ENCODE measurements at regions not wholly inside any gene's neighbourhood (a gene's known extent, or its start where the extent isn't known, plus 50 kb on each side); places are given as distances from the start of the nearest gene placed in this dataset.
"Not testable (repeated sequence)": the region's sequence is repeated elsewhere in the genome, so short reads cannot be mapped to it uniquely, and the experiment has no call there.

DNA sequence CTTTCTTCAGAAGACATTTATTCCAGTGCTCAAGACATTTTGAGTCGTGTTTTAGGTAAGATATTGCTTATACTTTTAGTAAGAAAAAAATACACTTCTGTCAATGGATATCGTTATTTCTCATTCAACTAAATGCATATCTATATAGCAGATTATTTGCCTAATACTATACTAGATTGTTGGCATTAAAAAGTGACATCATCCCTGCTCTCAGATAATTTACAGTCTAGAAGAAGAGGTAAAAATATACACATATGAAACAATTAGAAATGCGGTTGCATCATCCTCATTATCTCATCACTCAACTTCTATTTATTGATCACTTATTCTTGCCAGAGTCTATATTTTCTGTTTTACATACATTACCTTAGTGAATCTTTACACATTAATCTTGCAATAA lies 367.7 kb downstream of the ADGRL2 start:
- DNase-seq: no peak

DNA sequence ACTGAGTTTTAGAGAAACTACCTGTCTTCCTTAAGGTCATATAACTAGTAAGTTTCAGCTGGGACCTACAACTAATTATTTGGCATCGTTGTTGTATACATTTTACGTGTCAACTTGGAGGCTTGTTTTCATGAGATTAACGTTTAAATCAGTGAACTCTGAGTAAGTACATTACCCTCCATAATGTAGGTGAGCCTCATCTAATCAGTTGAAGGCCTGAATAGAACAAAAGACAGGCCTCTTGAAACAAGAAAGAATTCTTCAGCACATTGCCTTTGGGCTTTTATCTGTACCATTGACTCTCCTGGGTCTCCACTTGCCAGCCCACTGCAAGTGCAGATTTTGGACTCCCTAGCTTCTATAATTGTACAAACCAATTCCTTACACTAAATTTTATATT lies 364.6 kb downstream of the ADGRL2 start:
- DNase-seq: no peak

DNA sequence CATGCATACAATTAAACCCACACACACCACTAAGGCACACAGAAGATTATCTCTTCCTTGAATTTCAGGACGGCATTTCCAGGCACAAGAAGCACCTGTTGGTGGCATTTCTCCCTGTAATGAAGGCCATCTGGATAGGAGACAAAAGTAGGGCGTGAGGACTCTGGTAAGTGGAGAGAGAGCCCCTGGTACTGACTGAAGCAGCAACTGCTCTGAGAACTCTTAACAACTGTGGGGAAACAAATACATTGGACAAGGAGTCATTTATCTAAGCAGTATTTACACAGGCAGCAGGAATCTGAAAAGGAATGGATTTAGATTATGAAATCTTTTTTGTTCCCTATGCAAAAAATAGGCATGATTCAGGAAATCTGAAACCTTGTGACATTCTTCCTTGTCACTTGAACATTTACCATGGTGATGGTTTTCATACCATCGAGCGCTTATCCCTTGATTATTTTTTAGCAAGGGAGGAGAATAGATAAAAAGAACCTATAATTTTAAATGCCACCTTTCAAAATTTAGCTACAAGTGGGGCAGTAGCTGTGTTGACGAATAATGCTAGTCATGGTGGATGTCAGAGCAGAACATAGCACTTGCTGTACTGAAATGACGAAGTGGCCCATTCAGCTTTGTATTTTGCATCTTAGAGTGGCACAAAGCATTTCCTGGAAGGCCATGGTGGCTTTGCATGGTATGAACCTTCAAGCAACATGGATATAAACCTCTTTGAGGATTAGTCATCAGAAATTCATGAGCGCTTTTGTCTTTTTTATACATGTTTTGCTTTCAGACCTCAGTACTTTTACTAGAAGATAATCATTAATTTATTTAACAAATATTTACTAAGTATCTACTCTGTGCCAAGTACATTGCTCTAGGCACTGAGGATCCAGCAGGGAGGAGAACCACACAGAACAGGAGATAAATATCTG lies 362.0 kb downstream of the ADGRL2 start:
- no peak for DNase-seq

DNA sequence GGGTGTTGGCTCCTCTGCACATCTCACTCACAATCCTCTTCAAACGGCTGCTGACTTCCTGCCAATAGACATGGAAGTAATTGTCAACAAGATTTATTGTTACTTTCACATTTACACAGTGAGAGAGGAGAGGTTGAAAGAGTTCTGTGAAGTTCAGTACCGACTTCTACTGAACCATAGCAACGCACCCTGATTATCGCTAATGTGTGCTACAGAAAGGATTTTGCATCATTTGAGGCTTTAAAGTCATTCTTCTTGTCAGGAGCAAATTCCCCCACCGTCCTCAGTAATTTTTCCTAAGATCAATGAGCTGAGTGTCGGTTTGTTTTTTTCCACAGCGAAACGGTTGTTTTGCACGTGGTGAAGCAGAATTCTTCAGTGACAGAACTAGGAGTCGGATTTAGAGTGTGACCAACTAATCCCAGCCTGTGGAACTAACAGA lies 361.0 kb downstream of the ADGRL2 start:
- no peak for DNase-seq

DNA sequence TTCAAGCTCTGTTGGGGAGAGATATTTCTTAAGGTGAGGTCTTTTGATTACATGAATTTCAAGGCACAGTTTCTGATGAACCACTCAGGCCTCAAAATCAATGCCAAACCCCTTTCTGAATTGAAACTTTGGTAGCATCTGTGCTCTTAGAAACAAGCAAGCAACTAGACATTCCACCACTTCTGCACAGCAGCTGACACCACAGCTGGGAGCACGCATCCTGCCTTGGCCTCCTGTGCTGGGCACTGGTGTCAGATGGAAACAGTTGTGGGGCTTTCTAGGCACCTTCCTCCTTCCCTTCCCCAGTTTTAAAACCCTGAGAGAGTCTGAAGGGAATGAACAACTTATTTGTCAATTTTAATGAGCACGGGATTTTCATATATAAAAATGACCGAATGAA lies 360.2 kb downstream of the ADGRL2 start:
- no peak for DNase-seq

DNA sequence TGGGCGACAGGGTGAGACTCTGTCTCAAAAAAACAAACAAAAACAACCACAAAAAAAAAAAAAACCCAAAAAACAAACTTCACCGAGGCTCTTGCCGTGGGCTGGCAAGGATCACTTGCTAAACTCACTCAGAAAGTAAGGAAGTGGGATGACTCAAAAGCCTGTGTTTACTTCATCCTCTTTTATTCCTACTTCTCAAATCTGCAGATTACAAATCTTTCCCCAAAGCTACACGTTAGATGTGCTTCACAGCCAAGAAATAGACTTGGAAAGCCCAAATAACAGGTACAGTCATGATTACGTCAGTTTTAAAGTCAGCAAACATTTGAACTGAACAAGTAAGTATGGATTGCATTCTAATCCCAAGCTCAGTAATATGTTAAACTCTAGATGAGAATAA lies 359.3 kb downstream of the ADGRL2 start:
- no peak for DNase-seq

DNA sequence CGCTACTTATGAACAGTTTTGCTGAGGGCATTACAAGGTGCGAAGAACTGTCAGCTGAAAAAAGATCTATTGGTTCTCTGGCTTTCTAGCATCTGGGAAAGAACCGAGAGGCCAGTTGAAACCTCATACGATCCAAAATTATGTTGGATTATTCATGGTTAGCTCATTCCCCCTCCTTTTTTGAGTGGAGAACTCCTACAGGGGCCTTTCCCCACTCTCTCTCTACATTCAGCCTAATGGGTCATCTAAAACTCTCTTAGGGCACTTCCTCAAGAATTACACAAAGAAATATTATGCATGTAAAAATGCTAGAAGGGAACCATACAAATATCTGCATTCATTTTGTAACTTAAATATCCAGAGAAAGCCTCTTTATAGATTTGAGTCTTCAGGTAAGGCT lies 358.2 kb downstream of the ADGRL2 start:
- DNase-seq: no peak

DNA sequence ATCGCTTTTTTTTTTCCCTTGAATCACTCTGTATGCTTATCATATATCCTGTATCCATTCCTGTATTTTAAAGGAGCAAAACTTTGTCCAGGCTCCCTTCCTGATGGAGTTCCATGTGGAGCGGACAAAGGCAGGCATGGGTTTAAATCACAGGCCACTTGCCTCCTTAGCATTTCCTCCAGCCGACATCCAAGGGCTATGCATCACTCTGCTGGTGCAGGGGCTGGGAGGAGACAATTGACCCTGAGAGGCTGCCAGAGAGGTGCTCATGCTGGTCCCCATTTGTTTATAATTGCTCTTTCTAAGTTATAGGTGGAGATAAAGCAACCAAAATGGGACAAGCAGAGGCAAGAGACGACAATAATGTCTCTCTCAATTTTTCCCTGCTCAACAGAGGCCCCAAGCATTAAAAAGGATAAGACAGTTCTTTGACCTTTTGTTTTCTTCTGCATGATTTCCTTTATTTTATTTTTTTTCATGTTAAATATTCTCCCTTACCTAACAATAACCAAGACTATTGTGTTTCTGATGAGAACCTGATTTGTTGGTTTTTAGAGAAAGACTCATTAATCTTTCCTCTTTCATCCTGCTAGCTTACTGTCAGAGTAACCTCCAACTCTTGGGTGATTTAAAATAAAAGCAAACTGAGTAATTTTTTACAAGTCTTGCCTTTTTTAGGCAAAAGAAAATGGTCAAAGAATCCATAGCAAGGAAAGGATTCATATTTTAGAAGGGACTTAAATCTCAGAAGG lies 353.7 kb downstream of the ADGRL2 start:
- no peak for DNase-seq

DNA sequence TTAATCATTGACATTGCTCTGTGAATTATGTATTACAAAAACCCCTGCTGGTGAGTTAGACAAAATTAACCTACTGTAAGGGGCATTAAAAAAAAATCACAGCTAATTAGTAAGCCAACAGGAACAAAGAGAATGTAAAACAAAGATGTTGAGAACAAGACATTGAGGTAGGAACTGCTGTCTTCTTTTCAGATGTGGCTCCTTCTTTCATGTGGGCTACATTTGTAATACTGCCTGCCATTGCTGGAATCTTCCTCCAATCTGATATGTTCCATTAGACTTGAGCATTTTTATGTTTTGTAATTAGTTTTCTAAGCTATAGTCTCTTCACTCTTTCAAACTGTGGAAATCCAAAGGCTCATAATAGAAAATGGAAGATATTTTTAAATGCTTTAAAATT lies 353.0 kb downstream of the ADGRL2 start:
- no peak for DNase-seq

DNA sequence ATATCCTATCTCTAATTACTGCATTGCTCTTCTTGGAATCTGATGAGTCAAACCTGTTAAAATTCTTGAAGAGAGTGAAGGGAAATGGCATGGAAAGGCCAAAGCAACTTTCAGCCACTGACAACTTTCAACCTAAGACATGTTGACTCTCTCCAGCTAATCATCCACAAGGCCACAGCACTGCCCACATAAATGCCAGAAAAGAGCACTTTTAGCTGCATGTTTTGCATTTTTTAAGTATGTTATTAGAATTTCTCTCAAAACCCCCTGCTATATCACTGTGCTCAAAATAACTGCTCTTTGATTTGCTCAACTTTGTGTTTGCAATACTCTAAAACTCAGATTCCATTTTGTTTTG lies 352.5 kb downstream of the ADGRL2 start:
- no peak for DNase-seq

DNA sequence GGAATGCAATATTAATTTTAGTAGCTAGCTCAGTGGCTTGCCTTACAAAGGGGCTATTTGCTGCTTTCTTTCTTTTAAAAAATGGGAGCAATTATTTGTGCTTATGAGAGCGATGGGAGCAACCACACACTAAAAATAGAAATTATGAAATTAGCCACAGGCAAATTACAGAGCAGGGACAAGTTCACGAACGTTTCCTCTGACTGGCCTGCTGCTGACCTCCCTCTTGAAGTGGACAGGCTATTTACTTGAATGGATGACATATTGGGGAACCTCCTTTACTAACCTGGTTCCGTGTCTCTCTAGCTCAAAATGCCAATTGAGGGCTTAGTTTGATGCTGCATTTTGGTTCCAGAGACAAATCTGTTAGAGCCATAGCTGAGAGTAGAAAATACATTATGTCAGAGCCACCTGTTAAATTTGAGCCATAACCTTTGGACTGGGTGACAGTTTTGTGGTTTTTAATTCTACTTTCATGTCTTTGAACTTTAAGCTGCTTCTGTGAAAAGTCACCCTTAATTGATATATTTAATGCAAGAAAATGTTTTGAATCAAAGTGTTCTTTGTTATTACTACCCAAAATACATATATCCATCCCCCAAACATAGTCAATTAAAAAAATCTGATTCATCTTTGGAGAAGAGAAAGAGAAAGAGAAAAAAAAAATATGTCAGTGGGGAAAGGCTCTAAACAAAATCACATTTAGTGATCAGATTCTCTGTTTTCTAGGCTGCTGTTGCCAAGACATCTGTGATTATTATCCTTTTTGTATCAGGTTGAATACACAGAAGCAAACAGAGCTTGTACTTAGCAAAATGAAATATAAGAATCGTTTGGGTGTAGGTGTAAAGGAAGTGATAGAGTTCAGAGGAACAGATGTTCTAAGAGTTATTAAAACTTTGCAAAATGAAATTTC lies 351.9 kb downstream of the ADGRL2 start:
- DNase-seq: no peak

DNA sequence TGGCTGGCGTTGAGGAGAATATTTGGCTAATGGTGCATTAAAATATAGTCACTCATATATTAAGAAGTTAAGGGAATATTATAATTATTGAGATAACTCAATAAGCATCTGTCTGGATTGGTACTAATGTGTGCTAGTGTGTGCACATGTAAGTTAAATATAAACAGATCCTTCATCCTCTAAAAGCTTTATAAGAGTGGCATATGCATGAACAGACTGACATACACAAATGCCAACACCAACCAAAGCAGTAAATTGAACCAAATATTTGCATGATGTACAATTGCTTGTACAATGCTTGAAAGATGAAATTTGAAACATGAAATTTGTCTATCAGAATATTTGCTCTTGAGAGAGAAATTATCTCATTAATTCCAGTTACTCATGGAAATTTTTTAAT lies 344.9 kb downstream of the ADGRL2 start:
- DNase-seq: no peak

DNA sequence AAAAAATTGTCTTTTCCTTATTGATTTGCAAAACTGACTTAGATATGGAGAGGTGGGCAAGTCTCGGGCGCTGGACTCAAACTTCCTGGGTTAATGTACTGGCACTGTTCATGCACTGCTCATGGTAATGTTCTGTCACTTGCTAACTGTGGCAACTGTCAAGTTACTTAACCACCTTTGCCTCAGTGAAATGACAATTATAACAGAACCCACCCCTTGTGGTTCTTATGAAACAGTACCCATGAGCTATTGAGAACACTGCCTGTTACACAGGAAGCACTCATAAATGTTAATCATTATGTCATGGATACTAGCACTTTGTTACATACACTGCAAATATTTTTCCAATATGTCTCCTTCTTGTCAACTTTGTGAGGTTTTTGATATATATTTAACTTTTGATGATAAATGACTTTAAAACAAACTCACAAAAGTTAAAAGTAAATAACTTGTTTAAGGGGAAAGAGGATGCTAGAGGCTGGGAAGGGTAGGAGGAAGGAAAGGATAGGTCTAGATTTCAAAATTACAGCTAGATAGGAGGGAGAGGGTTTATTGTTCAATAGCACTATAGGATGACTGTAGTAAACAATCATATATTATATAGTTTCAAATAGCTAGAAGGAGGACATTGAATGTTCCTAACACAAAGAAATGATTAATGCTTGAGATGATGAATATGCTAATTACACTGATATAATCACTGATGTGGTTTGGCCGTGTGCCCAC lies 342.5 kb downstream of the ADGRL2 start:
- DNase-seq: no peak

DNA sequence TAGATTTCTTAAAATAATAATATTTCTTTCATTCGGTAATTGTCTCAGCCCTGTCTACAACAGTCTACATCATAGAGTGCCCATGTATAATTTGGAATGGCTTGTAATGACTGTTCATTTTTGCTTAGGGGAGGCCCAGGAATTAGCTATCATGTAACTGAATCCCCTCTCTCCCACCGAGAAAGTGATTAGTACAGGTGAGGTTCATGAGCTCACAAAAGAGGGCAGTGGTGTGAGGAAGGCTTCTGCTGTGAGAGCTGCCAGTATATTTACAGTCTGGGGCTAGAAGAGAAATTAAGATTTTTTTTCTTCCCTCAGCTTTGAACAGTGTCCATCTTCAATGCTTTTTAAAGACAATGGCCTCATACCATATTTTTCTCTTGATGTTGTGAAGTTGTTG lies 340.7 kb downstream of the ADGRL2 start:
- no peak for DNase-seq

DNA sequence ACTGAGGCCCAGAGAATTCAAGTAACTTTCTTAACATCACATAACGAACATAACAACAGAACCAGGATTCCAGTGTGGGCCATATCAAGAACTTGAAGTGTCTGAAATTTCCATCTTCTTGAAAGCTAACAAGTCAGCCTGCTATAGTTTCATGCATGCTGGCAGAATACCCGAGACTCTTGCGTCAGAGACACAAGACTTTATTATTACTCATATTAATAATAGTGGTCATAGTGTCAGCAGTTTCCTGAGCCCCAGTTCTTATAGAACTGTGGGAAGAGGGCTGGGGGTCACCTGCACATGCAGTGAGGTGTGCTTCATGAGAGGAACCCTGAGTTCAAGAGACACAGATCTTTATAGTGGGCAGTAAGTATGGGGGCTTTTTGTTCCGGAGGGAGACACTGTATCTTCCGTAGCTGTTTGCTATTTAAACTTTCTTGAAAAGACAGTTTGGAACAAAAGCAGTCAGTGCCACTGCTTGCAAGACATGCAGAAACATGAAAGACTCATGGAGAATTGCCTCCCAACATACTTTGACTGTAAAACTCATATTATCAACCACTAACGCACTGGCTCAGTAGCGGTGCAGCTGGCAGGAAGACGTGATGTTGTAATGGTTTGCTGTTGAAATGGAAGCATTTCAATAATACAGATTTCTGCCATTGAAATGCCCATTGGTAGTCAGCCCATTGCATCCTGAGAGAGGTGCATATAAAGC lies 339.2 kb downstream of the ADGRL2 start:
- no peak for DNase-seq

DNA sequence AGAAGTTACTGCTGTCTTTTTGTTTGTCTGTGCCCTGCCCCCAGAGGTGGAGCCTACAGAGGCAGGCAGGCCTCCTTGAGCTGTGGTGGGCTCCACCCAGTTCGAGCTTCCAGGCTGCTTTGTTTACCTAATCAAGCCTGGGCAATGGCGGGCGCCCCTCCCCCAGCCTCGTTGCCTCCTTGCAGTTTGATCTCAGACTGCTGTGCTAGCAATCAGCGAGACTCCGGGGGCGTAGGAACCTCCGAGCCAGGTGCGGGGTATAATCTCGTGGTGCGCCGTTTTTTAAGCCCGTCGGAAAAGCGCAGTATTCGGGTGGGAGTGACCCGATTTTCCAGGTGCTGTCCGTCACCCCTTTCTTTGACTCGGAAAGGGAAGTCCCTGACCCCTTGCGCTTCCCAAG lies 335.6 kb downstream of the ADGRL2 start:
- DNase-seq: not testable (repeated sequence)

DNA sequence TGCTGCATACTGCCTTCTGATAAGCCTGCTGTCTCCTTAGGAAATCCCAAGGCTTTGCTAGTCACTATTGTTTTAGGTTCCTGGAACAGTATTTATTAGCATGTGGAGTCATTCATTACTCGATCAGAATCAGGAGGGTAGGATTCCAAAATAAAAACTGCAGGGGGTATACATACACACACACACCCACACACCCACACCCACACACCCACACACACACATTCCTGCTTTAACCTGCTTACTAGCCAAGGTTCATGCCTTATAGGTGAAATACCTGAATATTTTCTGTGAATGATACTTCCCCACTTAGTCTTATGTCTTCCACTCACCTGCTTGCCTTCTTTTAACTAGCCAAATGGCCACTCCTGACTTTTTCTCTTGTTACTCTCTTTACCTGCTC lies 325.1 kb downstream of the ADGRL2 start:
- no peak for DNase-seq

DNA sequence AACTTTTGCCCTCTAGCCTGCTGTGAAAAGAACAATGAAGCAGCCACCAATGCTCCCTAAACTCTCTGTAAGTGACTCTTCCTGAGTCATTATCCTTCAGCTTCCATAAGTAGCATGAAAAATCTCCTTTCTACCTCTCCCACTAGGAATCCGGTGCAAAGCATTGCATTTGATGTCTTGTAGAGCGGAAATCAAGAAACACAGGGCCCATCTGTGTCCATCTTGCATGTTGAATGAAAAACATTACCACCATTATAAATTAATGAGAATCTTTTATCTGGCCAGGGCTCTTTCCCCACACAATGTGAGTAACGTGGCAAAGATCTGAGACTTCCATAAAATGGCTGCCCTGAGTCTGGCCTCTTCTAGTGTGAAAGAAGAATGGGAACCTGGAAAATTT lies 324.4 kb downstream of the ADGRL2 start:
- no peak for DNase-seq

DNA sequence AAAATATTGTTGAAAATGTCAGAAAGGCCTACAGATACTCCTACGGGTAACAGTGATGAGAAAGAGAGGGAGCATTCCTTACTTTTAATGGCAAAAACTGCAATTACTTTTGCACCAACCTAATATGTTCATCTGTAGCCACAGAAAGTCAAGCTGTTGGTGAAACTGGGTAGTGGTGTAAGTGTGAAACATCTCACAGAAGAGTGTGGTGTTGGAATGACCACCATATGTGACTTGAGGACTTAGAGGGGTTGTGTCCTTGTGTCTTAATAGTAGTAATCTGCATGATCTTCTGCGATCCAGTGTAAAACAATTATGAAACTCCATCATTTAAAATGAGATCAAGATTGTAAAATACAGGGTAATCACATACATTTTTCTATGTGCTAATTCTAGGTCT lies 320.7 kb downstream of the ADGRL2 start:
- no peak for DNase-seq

DNA sequence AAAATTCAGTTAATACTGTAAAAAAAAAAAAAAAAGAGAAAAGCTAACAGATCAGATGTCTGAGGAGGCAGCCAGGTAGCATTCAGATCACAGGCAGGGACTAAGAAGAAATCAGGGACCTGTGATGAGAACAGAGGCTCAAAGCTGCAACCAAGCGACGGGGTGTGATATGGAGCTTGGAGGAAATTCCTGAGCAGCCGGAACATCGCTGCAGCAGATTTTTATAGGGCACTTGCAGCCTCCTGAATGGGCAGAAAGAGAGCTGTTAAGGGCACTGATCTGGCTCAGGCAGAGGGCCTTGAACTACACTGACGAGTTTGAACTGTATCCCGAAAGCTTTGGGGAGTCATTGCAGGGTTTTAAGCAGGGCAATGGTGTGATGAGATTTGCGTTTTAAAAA lies 315.4 kb downstream of the ADGRL2 start:
- DNase-seq: no peak

DNA sequence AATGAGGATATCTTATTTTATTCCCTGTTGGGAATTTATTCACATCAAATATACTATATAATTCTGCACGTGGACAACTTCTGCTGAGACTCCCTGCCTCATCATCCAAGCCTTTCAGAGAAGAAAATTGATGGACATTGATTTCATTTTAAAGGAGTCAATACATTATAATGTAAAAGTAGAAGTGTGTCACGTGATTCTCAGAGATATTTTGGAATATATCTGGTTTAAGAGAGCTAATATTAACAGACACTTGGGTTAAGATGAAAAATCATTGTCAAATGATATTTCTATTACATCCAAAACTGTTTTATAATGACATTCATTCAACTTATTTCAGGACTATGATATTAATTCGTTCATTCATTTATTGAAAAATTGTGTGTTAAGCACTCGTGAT lies 314.2 kb downstream of the ADGRL2 start:
- no peak for DNase-seq

Measured in occipital lobe (tissue), 1 donor.